Urothelium cell line (cell line): ENCODE measurements at regions not wholly inside any gene's neighbourhood (a gene's known extent, or its start where the extent isn't known, plus 50 kb on each side); places are given as distances from the start of the nearest gene placed in this dataset.

Source experiments
- DNase-seq: peaks from one replicate; pipeline ENCODE4 v3.0.0; 2011; ENCODE audit warnings: low spot score, mixed read lengths
- FAIRE-seq: peaks from 2 replicates; lab custom pipeline; 2011; peaks lifted over from hg19 to GRCh38; lab: Jason Lieb, UNC

DNA sequence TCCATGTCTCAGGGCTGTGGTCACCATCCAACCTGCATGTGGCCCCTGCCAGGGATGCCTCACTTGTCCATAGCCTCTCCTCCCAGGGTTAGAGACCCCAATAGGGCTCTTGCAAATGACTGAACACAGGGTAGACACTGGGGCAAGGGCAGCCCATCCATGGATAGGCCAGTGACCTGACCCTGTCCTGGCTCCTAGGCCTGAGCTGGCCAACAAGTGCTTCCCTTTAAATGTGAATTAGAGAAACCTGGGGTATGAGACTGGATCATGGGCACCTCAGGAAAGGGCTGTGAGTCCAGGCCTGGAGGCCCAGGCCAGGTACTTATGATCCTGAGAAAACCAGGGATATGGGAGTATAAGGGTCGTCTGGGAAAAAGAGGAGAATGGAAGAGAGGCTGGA lies 64.5 kb downstream of the COPS8 start:
- FAIRE-seq (no peak), DNase-seq (no peak)

GRCh38 chr2:237150831-237151375 lies 65.2 kb downstream of the COPS8 start:
- DNase-seq = no peak
- no peak for FAIRE-seq

DNA sequence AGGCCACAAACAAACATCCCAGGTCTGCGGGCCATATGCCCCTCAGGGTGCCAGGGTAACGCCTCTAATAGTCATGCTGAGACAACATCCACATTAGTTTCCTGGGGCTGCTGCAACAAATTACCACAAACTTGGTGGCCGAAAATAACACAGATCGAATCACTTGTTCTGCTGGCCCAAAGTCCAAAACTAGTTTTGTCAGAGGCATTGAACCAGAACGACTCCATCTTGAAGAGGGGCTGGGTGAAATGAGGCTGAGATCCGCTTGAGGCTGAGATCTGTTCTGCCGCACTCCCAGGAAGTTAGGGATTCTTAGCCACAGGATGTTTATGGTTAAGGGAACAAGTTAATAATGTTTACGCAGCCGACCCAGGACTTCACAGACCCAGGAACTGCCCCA lies 66.7 kb downstream of the COPS8 start:
- FAIRE-seq = no peak
- no peak for DNase-seq

- no peak for FAIRE-seq
- DNase-seq = no peak
Observed at GRCh38 chr2:237153181-237153580, 67.5 kb downstream of the COPS8 start.

DNA sequence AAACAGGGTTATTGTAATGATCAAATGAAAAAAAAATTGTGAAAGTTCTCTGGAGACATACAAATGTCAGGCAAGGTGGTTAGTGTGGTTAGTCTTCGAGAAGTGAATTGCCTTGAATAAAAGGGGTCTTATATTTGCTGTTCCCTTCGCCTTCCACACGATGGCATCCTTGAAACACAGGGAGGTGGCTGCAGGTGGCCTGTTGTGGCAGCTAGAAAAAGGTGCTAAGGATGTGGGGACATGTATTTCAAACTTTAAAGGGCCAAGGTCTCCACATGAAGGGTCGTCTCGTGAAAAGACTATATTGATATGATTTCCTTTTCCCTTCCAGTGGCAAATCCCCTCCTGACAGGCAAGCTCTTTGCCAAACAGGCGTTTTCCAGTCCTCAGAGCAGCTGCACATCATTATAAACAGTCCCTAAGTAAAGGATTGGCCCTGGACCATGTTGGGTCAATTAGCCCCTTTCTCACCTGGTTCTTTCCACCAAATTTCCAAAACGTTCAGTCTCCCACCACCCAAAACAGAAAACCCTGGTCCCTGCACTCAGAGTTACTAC lies 68.5 kb downstream of the COPS8 start:
- peak; percentile 72 for DNase-seq

GRCh38 chr2:237154884-237155851 lies 69.5 kb downstream of the COPS8 start:
- FAIRE-seq = no peak

More for the DNA sequence above, 68.5 kb downstream of the COPS8 start:
- FAIRE-seq = peak; percentile 46

DNA sequence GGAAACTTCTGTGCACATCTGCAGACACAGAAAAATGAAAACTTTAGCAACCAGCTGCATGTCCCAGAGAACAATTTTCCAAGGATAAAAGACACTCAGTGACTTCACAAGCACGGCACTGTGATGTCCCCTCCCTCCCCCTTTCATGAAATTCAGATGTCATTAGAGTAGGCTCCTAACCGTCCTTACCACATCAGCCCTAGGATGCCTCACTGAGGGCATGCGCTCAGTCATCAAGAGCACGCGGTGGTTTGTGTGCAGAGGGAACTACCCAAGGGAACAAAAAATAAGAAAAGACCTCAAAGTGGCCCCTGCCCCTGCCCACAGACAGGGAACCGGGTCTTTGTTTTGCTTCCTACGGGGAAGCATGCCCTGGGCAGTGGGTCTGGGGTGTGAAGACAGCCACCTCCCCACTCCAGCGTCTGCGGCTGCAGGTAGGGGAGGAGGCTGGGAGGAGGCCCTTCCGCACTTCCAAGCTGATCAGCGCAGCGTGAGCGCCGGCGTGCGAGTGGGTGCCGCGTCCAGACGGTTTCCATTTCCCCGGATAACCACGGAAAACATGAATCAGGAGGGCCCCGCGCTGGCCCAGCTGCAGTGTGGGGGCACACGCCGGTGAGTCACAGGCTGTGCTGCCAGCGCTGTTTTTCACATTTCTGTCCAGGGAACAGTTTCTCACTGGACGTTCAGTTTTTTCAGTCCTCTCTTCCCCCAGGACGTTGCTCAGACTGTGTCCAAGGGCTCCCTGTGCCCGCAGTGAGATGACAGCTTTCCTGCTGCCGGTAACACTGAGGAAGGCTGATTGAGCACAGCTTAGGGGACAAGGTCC lies 70.6 kb downstream of the COPS8 start:
- DNase-seq (peak; percentile 83), FAIRE-seq (no peak)

More at GRCh38 chr2:237154884-237155851, 69.5 kb downstream of the COPS8 start:
- DNase-seq = no peak

DNA sequence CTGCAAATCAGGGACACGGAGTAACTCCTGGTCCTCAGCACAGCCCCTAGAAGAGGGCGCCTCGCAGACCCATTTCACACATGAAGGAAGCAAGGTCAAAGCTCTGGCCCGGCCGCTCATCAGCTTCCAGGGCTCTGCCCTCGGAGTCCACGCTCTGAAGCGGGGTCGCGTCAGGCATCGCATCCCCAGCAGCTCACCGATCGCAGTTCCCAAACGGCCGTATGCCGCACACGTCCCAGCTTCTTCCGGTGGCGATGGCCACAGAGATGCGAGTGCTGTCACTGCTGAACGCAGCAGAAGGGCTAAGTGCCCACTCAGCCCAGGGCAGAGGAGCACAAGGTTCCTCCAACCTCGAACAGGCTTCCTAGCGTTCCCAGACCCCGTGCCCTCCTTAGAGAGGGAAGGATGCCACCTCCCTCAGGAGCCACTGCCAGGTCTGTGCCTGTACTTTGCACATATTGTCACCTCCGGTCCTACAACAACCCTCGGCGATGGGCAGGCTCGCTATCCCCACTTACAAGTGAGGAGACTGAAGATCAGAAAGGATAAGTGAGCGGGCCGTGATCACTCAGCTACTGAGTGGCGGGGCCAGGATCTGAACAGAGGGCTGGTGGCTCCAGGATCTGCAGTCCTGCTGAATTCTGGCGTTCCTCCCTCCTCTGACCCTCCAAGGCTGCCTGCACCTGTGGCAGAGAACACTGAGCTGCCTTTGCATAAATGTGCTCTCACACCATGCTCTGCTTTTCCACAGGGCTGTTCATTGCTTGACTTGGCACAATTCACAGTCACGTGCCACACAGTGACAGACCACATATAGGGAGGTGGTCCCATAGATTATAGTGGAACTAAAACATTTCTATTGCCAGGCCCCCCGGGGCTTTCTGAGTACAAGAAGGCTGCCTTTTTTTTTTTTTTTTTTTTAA lies 71.4 kb downstream of the COPS8 start:
- no peak for DNase-seq
- peak; percentile 23 for FAIRE-seq

- DNase-seq = no peak
- no peak for FAIRE-seq
Observed at GRCh38 chr2:237157780-237158102, 72.1 kb downstream of the COPS8 start.

DNA sequence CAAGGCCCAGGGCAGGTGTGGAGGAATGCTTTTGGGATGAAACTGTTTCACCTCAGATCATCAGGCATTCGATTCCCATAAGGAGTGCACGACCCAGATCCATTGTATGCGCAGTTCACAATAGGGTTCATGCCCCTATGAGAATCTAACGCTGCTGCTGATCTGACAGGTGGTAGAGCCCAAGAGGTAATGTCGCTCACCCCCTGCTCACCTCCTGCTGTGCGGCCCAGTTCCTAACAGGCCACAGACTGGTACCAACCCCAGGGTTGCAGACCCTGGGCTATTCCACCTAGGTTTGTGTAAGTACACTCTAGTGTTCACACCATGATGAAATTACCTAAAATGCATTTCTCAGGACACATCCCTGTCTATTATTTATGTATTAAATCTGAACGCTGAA lies 72.5 kb downstream of the COPS8 start:
- DNase-seq = no peak
- no peak for FAIRE-seq

DNA sequence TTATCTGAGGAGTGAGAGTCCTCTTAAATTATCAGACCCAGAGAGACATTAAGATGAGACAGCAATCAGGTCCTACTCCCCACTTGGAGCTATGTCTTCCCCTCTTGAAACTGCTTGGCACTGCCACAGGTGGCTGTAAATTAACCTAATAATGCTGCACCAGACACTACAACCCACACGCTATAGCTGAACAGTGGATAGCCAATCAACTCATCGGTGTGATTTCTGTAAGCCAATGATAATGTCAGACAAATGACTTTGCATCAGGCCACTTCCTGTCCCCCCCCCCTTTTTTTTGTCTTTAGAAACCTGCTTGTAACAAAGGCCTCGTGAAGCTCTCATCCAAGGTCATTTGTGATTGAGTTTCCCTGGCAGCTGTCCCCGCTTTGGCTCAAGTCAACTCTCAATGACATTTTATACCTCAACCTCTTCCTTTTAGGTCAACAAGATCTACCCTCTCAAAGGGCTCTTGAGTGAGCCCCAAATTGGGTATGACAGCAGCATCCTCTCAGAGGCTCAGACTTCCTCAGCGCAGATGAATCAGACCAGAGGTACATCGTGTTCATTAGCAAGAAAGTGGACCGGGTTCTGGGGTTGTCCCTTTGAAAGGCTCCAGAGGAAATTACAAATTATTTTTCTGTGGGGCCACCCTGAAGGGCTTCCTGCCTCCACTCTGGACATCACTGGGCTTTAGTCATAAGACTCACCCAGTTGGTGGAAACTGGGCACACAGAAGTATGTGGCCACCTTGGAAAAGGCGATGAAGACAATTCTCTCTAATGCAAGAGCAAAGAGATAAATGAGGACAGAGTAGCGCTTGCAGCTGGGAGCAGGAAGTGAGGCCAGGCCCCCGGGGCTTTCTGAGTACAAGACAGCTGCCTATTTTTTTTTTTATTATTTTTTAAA lies 73.6 kb downstream of the COPS8 start:
- no peak for DNase-seq
- no peak for FAIRE-seq

GRCh38 chr2:237160271-237160919 lies 74.7 kb downstream of the COPS8 start:
- FAIRE-seq = no peak
- no peak for DNase-seq

- no peak for DNase-seq
- FAIRE-seq = no peak
Observed at GRCh38 chr2:237161189-237161588, 75.5 kb downstream of the COPS8 start.

GRCh38 chr2:237162959-237163358 lies 77.3 kb downstream of the COPS8 start:
- no peak for FAIRE-seq
- DNase-seq = no peak

DNA sequence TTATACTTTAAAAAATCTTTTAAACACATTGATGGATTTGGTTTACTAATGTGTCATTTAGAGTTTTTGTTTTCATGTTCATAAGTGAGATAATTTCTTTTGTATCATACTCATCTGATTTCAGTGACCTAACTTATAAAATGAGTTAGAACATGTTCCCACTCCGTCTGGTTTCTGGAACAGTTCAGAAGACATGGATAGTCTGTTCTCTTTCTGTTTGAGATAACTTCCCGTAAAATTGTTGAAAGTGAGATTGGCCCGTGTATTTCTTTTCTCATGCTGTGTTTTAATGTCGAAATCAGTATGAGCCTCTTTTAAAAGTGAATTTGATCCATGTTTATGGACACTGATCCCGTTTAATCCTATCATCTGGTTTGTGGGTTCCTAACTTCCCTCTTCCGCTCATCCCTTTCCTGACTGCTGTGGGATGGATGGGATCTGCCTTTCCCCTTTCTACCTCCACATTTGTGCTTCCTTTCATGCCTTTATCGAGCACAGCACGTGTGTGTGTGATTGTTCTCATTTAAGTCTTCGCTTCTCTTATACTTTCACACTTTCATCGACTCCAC lies 78.9 kb downstream of the COPS8 start:
- DNase-seq = no peak
- FAIRE-seq = no peak

DNA sequence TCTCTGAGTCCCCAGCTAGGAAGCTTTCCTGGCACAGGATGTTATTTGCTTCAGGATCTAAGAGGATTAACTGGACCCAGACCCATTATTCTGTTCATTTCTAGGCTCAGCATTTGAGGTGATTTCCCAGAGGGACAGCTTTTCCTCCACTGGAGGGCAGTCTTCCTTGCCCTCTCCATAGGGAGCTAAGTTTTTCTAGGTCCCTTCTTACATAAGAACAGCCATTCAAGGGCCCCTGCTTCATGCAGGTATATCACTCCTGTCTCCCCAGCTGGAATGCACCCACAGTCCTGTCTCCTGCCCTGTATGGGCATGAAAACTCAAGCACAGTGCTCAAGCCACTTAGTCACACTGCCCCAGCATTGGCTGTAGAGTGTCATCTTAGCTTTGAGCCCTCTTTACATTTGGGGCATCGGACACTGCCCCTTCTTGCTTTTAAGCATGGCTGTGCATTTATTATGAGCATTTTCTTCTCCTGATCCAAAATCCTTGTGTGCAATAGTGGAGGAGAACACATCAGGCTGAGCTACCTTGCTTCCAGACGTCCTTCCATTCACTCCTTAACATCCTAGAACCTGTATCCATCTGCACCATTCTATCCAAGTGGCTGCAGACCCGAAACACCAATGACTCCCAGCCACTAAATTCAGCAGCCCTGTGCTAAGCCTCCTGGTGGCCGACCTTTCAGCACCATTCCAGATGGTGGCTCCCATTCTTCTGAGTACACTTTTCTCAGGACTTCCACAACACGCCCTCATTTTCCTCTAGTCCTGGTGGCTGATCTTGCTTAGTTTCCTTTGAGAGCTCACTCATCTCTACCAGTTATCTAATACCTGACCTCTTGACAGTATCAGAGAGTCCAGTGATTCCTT lies 80.0 kb downstream of the COPS8 start:
- FAIRE-seq (no peak), DNase-seq (peak; percentile 46)

GRCh38 chr2:237167038-237167437 lies 81.3 kb downstream of the COPS8 start:
- FAIRE-seq (no peak), DNase-seq (no peak)
